ENCODE measurements at regions not wholly inside any gene's neighbourhood (a gene's known extent, or its start where the extent isn't known, plus 50 kb on each side); places are given as distances from the start of the nearest gene placed in this dataset.
"Not testable (repeated sequence)": the region's sequence is repeated elsewhere in the genome, so short reads cannot be mapped to it uniquely, and the experiment has no call there.

- no peak for DNase-seq (ENCODE audit: low spot score)
Observed at GRCh38 chr18:41058351-41059125, 896.5 kb upstream of the PIK3C3 start.

GRCh38 chr18:41052625-41053024 lies 902.4 kb upstream of the PIK3C3 start:
- DNase-seq (ENCODE audit: low spot score): no peak

- not testable (repeated sequence) for DNase-seq (ENCODE audit: low spot score)
Observed at GRCh38 chr18:41046250-41046649, 908.8 kb upstream of the PIK3C3 start.

- DNase-seq (ENCODE audit: low spot score): no peak
Observed at GRCh38 chr18:41043876-41044275, 911.2 kb upstream of the PIK3C3 start.

- no peak for DNase-seq (ENCODE audit: low spot score)
Observed at GRCh38 chr18:41042866-41043265, 912.2 kb upstream of the PIK3C3 start.

GRCh38 chr18:41038071-41038470 lies 917.0 kb upstream of the PIK3C3 start:
- no peak for DNase-seq (ENCODE audit: low spot score)

- DNase-seq (ENCODE audit: low spot score): no peak
Observed at GRCh38 chr18:41036346-41036745, 918.7 kb upstream of the PIK3C3 start.

- DNase-seq (ENCODE audit: low spot score): no peak
Observed at GRCh38 chr18:41034413-41034812, 920.6 kb upstream of the PIK3C3 start.

- DNase-seq (ENCODE audit: low spot score): no peak
Observed at GRCh38 chr18:41025666-41026065, 929.4 kb upstream of the PIK3C3 start.

- no peak for DNase-seq (ENCODE audit: low spot score)
Observed at GRCh38 chr18:41024792-41025191, 930.2 kb upstream of the PIK3C3 start.

GRCh38 chr18:41022484-41022883 lies 932.5 kb upstream of the PIK3C3 start:
- no peak for DNase-seq (ENCODE audit: low spot score)

GRCh38 chr18:41021089-41021488 lies 933.9 kb upstream of the PIK3C3 start:
- no peak for DNase-seq (ENCODE audit: low spot score)

GRCh38 chr18:41012194-41012593 lies 942.8 kb upstream of the PIK3C3 start:
- DNase-seq (ENCODE audit: low spot score): no peak

GRCh38 chr18:41009926-41010325 lies 945.1 kb upstream of the PIK3C3 start:
- DNase-seq (ENCODE audit: low spot score): no peak

- no peak for DNase-seq (ENCODE audit: low spot score)
Observed at GRCh38 chr18:41004324-41004723, 950.7 kb upstream of the PIK3C3 start.

- DNase-seq (ENCODE audit: low spot score): no peak
Observed at GRCh38 chr18:40995529-40995928, 959.5 kb upstream of the PIK3C3 start.

- no peak for DNase-seq (ENCODE audit: low spot score)
Observed at GRCh38 chr18:40993363-40993762, 961.7 kb upstream of the PIK3C3 start.

- no peak for DNase-seq (ENCODE audit: low spot score)
Observed at GRCh38 chr18:40987581-40987980, 967.5 kb upstream of the PIK3C3 start.

- DNase-seq (ENCODE audit: low spot score): no peak
Observed at GRCh38 chr18:40985436-40985835, 969.6 kb upstream of the PIK3C3 start.

- no peak for DNase-seq (ENCODE audit: low spot score)
Observed at GRCh38 chr18:40984856-40985255, 970.2 kb upstream of the PIK3C3 start.

GRCh38 chr18:40983835-40984234 lies 971.2 kb upstream of the PIK3C3 start:
- no peak for DNase-seq (ENCODE audit: low spot score)

- DNase-seq (ENCODE audit: low spot score): no peak
Observed at GRCh38 chr18:40980171-40980570, 974.9 kb upstream of the PIK3C3 start.

GRCh38 chr18:40976050-40976449 lies 979.0 kb upstream of the PIK3C3 start:
- DNase-seq (ENCODE audit: low spot score): no peak

GRCh38 chr18:40974448-40974847 lies 980.6 kb upstream of the PIK3C3 start:
- no peak for DNase-seq (ENCODE audit: low spot score)
